ENCODE measurements at regions not wholly inside any gene's neighbourhood (a gene's known extent, or its start where the extent isn't known, plus 50 kb on each side); places are given as distances from the start of the nearest gene placed in this dataset.

DNA sequence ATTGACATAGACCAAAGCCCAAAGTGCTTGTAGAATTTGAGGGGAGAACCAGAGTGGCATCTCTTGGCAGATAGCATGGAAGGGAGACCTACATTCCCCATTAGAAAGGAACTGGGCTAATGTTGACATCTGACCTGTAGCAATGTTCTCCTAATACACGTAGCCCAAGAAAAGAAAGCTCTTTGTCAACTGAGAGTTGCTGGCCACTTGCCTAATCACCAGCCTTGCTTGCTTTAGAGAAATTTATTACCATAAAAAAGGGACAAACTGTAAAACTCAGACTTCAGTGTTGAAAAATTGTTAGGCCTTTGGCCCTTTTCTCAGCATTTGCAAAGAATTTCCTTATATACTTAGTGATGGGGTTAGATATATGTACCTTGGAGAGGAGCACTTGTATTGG is 777.5 kb downstream of the MAFB start:
- Histone ChIP-seq H3K4me1 (ENCODE audit: control insufficient read depth, insufficient read depth, low read length, unreplicated experiment) (no peaks in the 10 kb centered on the region), H3K27me3 (ENCODE audit: insufficient read depth, low read length) (peaks cover 10% of the 10 kb centered on the region; the same call in 1 of the 2 replicates), H2AFZ (ENCODE audit: low read length, unreplicated experiment) (no peak overlapping the region), H3K27ac (ENCODE audit: low read depth, low read length) (no peak overlapping the region), H3K79me2 (ENCODE audit: control insufficient read depth, insufficient read depth, low read length, unreplicated experiment) (no peaks in the 10 kb centered on the region), H3K36me3 (ENCODE audit: insufficient read depth, low read length) (no peaks in the 10 kb centered on the region), H3K4me3 (ENCODE audit: low read depth, low read length) (no peak overlapping the region)

DNA sequence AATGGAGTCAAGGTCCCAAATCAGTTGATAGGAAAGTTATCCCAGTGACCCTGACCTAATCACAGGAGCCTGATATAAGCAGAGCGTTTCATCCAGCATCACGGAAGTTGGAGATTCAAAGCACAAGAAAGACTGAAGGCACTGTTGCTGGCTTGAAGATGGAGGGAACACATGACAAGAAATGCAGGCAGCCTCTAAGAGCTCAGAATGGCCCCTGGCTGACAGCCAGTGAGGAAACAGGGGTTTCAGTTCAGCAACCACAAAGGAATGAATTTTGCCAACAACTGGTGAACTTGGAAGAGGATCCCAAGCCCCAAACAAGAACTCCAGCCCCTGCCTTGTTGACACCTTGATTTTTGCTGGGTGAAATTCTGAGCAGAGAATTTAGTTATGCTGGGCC is 778.5 kb downstream of the MAFB start:
- H3K27ac ChIP-seq (ENCODE audit: low read depth, low read length): no peak overlapping the region
- peaks cover 15% of the 10 kb centered on the region; the same call in 1 of the 2 replicates for H3K27me3 ChIP-seq (ENCODE audit: insufficient read depth, low read length)
- no peaks in the 10 kb centered on the region for H3K79me2 ChIP-seq (ENCODE audit: control insufficient read depth, insufficient read depth, low read length, unreplicated experiment)
- no peaks in the 10 kb centered on the region for H3K36me3 ChIP-seq (ENCODE audit: insufficient read depth, low read length)
- H3K4me1 ChIP-seq (ENCODE audit: control insufficient read depth, insufficient read depth, low read length, unreplicated experiment): no peaks in the 10 kb centered on the region
- H3K4me3 ChIP-seq (ENCODE audit: low read depth, low read length): no peak overlapping the region
- H2AFZ ChIP-seq (ENCODE audit: low read length, unreplicated experiment): no peak overlapping the region

DNA sequence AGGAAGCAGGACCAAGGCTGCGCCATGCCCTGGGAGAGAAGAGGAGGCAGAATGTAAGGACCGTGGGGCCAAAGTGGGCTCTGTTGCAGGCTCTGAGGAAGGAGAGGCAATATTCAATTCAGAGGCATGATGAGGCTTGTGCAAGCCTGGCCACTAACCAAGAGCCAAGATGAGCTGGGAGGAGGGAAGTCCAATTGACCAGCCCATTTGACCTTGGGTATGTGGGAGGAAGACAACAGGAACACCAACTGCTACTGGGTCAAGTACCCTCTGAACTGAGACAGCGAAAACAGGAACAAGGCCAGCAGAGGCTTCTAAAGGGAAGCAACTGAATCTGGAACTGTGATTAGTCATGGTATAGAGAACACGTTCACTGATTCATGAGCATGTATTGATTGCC is 779.6 kb downstream of the MAFB start:
- Histone ChIP-seq H3K4me1 (ENCODE audit: control insufficient read depth, insufficient read depth, low read length, unreplicated experiment) (no peaks in the 10 kb centered on the region), H3K27ac (ENCODE audit: low read depth, low read length) (no peak overlapping the region), H3K4me3 (ENCODE audit: low read depth, low read length) (no peak overlapping the region), H3K79me2 (ENCODE audit: control insufficient read depth, insufficient read depth, low read length, unreplicated experiment) (no peaks in the 10 kb centered on the region), H2AFZ (ENCODE audit: low read length, unreplicated experiment) (no peak overlapping the region), H3K27me3 (ENCODE audit: insufficient read depth, low read length) (peaks cover 15% of the 10 kb centered on the region; the same call in 1 of the 2 replicates), H3K36me3 (ENCODE audit: insufficient read depth, low read length) (no peaks in the 10 kb centered on the region)

DNA sequence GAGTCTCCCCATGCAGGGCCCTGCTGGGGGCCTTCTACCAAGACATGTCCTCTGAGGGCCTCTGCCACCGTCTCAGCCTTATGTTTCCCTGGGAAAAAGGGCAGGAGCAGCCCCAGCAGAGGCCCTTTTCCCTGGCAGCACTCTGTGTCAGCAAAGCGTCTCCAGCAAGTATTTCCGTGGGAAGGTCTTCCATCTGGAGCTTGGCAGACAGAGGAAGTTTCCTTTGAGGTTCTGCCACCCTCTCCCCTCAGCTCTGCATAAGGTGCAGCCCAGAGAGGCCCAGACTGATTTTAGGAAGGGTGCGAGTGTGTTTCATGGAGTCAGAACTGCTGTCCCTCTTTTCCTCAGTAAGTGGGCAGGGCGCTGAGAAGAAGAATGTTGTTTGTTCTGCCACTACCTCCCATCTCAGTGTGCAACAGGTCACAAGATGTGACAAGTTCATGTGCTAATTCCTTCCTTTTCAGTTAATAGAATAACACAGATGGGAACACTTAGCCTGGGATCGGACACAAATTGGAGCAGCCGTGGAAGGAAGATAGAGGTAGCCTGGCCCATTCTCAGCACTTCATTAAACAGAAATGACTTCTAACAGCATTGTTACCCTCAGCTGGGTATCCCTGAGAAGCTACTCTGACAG is 784.4 kb downstream of the MAFB start:
- Histone ChIP-seq H2AFZ (ENCODE audit: low read length, unreplicated experiment) (no peak overlapping the region), H3K4me3 (ENCODE audit: low read depth, low read length) (no peak overlapping the region), H3K36me3 (ENCODE audit: insufficient read depth, low read length) (no peaks in the 10 kb centered on the region), H3K79me2 (ENCODE audit: control insufficient read depth, insufficient read depth, low read length, unreplicated experiment) (no peaks in the 10 kb centered on the region), H3K4me1 (ENCODE audit: control insufficient read depth, insufficient read depth, low read length, unreplicated experiment) (no peaks in the 10 kb centered on the region), H3K27ac (ENCODE audit: low read depth, low read length) (no peak overlapping the region), H3K27me3 (ENCODE audit: insufficient read depth, low read length) (peaks cover 15% of the 10 kb centered on the region; the same call in 1 of the 2 replicates)

DNA sequence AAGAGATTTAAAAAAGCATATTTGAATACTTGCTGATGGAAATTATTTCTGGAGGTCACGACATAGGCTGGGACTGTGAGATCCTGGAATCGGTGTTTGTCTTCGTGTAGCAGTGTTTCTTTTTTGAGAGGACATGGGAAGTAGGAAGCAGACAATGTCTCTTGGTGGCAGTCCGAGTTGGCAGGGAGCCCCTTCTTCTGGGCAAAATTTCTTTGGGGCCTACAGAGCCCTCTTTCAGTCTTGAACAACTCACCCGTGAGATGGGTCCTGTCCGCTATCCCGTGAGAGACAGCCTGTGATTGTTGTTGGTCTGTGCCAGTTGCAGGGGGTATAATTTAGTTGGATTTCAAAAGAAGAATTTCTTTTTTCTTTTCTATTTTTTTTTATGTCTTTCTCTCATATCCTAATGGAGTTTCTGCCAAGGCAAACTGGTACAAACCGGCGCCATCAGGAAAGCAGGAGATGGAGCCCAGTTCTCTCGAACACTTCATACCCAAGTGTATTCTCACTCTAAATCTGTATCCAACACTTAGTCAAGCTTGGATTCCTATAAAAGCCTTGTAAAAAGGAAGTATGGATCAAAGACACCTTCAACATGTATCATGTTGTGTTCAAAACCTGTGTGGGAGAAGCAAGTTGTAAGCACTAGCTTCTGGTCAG is 785.1 kb downstream of the MAFB start:
- Histone ChIP-seq H3K4me1 (ENCODE audit: control insufficient read depth, insufficient read depth, low read length, unreplicated experiment) (no peaks in the 10 kb centered on the region), H2AFZ (ENCODE audit: low read length, unreplicated experiment) (no peak overlapping the region), H3K36me3 (ENCODE audit: insufficient read depth, low read length) (no peaks in the 10 kb centered on the region), H3K27me3 (ENCODE audit: insufficient read depth, low read length) (peaks cover 15% of the 10 kb centered on the region; the same call in 1 of the 2 replicates), H3K27ac (ENCODE audit: low read depth, low read length) (no peak overlapping the region), H3K4me3 (ENCODE audit: low read depth, low read length) (no peak overlapping the region), H3K79me2 (ENCODE audit: control insufficient read depth, insufficient read depth, low read length, unreplicated experiment) (no peaks in the 10 kb centered on the region)

DNA sequence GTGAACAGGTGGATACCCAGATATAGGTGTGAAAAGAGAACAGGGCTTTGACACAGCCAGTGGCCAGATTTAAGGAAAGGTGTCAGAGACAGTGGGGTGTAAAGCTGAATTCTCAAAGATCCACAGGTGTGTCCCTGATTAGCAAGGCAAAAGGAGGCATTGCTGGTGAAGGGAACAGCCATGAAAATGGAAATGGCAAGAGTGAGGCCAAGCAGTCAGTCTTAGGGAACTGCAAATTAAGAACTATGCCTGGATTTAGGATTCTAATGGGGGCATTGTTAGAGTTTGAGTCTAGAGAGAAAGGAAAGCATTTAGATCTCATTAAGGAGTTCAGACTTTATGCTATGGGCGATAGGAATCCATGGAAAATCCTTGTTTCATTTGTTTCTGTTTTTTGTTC is 789.2 kb downstream of the MAFB start:
- Histone ChIP-seq H3K4me3 (ENCODE audit: low read depth, low read length) (no peak overlapping the region), H3K4me1 (ENCODE audit: control insufficient read depth, insufficient read depth, low read length, unreplicated experiment) (peaks cover 13% of the 10 kb centered on the region), H3K27ac (ENCODE audit: low read depth, low read length) (no peak overlapping the region), H3K36me3 (ENCODE audit: insufficient read depth, low read length) (no peaks in the 10 kb centered on the region), H3K27me3 (ENCODE audit: insufficient read depth, low read length) (no peaks in the 10 kb centered on the region), H3K79me2 (ENCODE audit: control insufficient read depth, insufficient read depth, low read length, unreplicated experiment) (no peaks in the 10 kb centered on the region), H2AFZ (ENCODE audit: low read length, unreplicated experiment) (no peak overlapping the region)

DNA sequence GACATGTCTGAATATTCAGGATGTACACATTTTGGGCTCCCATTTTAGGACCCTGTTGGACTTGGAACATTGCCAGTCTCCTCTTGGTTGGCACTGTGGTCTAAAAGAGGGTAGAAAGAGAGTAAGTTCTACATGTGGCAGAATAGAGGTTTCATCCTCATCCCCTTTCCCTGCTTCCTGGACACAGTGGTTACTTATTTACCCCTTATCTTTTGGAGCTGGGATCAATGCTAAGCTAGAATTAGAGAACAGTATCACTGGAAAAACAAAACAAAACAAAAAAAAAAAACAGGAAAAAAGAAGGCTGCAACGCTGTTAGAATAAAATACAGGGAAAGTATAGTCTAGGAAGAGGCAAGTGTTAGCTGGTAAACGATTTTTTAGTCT is 790.6 kb downstream of the MAFB start:
- no peaks in the 10 kb centered on the region for H3K27me3 ChIP-seq (ENCODE audit: insufficient read depth, low read length)
- peaks cover 13% of the 10 kb centered on the region for H3K4me1 ChIP-seq (ENCODE audit: control insufficient read depth, insufficient read depth, low read length, unreplicated experiment)
- H3K4me3 ChIP-seq (ENCODE audit: low read depth, low read length): no peak overlapping the region
- H2AFZ ChIP-seq (ENCODE audit: low read length, unreplicated experiment): no peak overlapping the region
- H3K79me2 ChIP-seq (ENCODE audit: control insufficient read depth, insufficient read depth, low read length, unreplicated experiment): no peaks in the 10 kb centered on the region
- H3K27ac ChIP-seq (ENCODE audit: low read depth, low read length): no peak overlapping the region
- H3K36me3 ChIP-seq (ENCODE audit: insufficient read depth, low read length): no peaks in the 10 kb centered on the region

DNA sequence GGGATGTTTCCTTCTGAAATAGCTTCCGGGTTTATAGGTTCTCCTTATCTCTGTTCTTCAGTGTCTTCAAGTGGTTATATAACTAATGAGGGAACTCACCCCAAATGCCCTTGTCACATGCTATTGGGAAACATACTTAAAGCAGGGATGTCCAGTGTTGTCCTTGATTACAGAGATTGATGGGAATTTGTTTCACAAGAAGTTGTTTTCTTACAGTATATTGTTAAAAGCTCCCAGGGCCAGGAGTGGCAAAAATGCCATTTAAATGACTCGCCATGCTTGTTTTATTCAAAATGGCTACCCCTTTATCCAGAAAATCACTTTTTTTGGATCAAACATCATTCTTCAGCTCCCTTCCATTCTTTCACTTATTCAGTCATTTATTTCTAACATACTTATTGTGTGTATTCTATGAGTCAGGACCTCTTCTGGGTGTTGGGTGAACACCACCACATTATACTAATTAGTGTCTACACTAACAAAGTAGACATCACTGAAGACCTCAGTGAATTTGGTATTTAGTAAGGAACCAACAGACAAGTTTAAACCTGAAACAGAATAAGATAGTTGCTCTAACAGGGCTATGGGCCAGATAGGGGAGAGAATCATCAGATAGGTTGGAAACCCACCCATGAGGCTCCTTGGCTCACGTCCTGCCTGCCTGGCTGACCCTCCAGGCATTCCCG is 791.1 kb downstream of the MAFB start:
- peak overlapping the region; percentile 44 for H3K27ac ChIP-seq (ENCODE audit: low read depth, low read length)
- H3K4me1 ChIP-seq (ENCODE audit: control insufficient read depth, insufficient read depth, low read length, unreplicated experiment): peaks cover 19% of the 10 kb centered on the region
- H3K36me3 ChIP-seq (ENCODE audit: insufficient read depth, low read length): no peaks in the 10 kb centered on the region
- H3K79me2 ChIP-seq (ENCODE audit: control insufficient read depth, insufficient read depth, low read length, unreplicated experiment): no peaks in the 10 kb centered on the region
- no peak overlapping the region for H2AFZ ChIP-seq (ENCODE audit: low read length, unreplicated experiment)
- no peak overlapping the region for H3K4me3 ChIP-seq (ENCODE audit: low read depth, low read length)
- no peaks in the 10 kb centered on the region for H3K27me3 ChIP-seq (ENCODE audit: insufficient read depth, low read length)

DNA sequence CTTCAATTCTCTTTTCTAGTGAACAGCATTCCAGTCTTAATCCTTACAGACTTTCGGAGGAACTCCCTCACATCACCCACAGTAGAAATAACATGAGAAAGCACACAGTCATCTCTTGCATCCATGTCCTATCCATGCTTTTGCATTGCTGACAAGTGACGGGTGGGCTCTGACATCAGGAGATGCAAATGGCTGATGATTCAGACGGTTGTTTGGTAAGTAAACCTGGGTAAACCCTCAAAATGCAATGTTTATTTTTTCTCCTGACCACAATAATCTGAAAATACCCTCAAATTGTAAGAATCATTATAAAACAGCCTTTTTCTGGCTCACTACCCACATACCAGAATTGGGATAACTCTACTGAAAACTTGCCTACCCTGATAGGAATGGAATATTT is 792.0 kb downstream of the MAFB start:
- peak overlapping the region; percentile 44 for H3K27ac ChIP-seq (ENCODE audit: low read depth, low read length)
- no peaks in the 10 kb centered on the region for H3K27me3 ChIP-seq (ENCODE audit: insufficient read depth, low read length)
- H3K4me3 ChIP-seq (ENCODE audit: low read depth, low read length): no peak overlapping the region
- H3K79me2 ChIP-seq (ENCODE audit: control insufficient read depth, insufficient read depth, low read length, unreplicated experiment): no peaks in the 10 kb centered on the region
- H3K4me1 ChIP-seq (ENCODE audit: control insufficient read depth, insufficient read depth, low read length, unreplicated experiment): peaks cover 21% of the 10 kb centered on the region
- H2AFZ ChIP-seq (ENCODE audit: low read length, unreplicated experiment): no peak overlapping the region
- H3K36me3 ChIP-seq (ENCODE audit: insufficient read depth, low read length): no peaks in the 10 kb centered on the region

DNA sequence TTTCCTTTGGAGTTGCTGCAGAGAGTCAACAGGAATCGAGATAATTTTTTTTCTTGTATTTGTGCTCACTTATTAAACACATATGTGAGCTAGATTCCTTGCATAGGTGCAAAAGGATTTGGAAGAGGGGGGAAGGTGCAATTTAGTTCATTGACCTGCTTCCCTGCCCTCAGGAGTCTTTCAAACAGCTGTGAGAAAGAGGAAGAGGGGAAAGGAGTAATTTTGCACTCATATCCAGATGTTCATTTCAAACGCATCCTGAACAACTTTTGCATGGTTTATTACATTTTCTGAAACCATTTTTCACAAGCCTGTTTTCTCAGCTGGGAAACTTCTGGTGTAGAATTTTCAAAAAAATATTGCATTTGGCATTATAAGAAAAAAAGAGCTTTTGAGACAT is 795.0 kb downstream of the MAFB start:
- H3K4me3 ChIP-seq (ENCODE audit: low read depth, low read length): no peak overlapping the region
- no peaks in the 10 kb centered on the region for H3K27me3 ChIP-seq (ENCODE audit: insufficient read depth, low read length)
- peaks cover 21% of the 10 kb centered on the region for H3K4me1 ChIP-seq (ENCODE audit: control insufficient read depth, insufficient read depth, low read length, unreplicated experiment)
- no peaks in the 10 kb centered on the region for H3K79me2 ChIP-seq (ENCODE audit: control insufficient read depth, insufficient read depth, low read length, unreplicated experiment)
- H3K36me3 ChIP-seq (ENCODE audit: insufficient read depth, low read length): no peaks in the 10 kb centered on the region
- H2AFZ ChIP-seq (ENCODE audit: low read length, unreplicated experiment): no peak overlapping the region
- no peak overlapping the region for H3K27ac ChIP-seq (ENCODE audit: low read depth, low read length)
